ENCODE measurements at regions not wholly inside any gene's neighbourhood (a gene's known extent, or its start where the extent isn't known, plus 50 kb on each side); places are given as distances from the start of the nearest gene placed in this dataset.
"Not testable (repeated sequence)": the region's sequence is repeated elsewhere in the genome, so short reads cannot be mapped to it uniquely, and the experiment has no call there.

DNA sequence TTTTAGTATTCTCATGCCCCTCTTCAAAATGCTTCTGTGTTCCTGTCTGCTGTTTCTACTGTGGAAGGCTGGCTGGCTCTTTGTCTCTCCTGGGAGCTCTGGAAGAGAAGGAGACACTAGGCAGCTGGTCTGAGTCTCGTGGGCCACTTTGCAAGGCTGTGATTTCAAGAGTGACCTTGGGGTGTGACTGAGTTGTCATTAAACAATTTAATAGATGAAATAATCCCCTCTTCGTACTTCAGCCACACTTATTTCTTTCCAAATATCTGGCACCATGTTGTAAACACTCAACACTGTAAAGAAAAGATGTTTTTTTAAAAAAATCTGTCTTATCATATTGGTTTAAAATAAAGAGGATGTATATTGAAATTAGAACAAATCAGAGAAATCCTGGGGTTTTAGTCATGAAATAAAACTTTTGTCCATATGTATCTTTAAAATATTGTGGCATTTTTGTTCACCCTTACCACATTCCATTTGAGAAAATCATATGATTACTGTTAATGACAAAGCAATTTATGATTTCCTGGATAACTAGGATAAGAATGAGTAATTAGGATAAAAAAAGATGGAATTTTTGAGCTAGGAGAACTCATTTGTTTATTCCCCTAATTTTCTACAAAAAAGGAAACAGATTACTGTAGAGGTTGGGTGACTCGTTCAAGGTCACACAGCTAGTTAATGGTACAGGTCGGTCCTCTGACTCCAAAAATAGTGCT is 200.8 kb downstream of the MAT2B start:
- peak; percentile 88 for DNase-seq

DNA sequence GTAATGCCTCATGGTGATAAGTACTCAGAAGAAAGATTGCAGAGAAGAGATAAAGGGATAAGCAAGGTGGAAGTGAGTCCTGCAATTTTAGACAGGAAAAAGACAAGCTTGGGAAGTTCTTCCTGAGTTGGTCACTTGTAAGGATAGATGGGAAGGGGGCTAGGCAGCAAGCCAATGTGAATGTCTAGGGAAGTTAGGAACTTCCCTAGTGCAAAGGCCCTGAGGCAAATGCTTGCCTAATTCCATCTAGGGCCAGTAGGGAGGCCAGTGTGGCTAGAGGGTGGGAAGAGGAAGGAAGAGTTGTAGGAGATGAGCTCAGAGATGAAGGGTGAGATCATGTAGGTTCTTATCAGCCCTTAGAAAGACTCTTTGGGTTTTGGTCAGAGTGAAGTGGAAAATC is 206.6 kb downstream of the MAT2B start:
- no peak for DNase-seq

DNA sequence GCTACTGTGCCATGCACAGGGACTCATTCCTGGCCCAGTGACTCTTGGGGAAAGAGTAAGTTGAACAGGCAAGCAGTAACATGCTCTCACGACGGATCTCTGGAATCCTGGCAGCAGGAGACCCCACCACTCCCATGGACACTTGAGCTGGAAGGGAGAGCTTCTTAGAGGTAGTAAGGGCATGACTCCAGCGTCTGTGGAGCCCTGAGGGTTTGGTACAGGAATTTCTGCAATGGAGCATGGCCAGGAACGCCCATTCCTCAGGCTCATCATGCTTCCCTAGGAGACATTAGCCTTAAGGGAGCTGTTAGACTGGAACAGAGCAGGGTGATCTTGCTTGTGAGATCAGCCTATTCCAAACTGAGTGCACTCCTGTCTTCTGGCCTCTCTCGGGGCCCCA is 212.9 kb downstream of the MAT2B start:
- no peak for DNase-seq

DNA sequence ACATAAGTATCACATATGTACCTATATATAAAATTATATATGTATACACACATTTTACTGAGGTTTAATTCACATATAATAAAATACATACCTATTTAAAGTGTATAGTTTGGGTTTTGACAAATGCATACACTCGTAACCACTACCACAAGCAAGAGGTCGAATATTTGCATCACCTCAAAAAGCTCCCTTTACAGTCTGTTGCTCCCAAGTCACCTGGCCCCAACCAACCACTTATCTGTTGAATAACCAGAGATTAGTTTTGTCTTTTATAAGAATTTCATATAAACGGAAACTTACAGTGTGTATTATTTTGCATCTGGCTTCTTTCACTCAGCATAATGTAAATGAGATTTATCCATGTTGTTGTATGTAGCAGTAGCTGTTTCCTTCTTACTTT is 218.9 kb downstream of the MAT2B start:
- no peak for DNase-seq

- no peak for DNase-seq
Measured at GRCh38 chr5:163727028-163727427, 221.6 kb downstream of the MAT2B start.

- DNase-seq, result no peak
Measured at GRCh38 chr5:163730206-163730756, 224.9 kb downstream of the MAT2B start.

DNA sequence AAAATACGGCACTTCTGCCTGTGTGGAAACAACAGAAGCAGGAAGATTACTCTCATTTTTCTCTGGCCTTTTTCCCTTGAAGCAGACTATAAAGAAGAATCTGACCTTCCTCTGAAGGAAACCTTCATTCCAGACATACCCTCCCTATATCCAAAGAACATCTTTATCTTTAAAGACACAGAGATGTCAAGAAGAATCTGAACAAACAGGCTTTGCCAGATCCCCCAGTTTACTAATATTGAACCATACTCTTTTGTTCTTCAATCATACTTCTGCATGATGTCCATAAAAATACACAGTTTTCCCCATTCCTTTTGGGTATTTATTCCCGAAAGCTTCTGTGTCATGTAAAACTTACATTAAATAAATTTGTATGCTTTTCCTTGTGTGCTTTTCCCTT is 225.8 kb downstream of the MAT2B start:
- no peak for DNase-seq

- no peak for DNase-seq
Measured at GRCh38 chr5:163735069-163735468, 229.7 kb downstream of the MAT2B start.

DNA sequence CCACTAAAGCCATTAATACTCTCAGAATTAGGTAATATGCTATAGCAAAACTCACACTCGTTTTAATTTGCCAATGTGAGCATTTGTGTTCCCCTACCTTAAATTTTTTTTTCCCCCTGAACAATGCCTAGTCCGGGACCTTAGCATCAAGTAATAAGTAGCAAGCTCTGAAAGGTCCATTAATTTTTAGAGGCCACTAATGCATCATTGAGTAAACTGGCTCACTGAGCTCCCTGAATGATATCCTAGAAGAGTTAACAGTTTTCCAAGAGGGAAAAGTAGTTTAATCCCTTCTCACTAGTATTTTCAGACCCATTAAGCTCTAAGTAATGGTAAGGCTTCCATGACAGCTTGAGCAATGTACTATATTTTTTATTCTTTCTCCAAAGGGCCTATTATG is 242.2 kb downstream of the MAT2B start:
- no peak for DNase-seq

- DNase-seq, result no peak
Measured at GRCh38 chr5:163748934-163749333, 243.5 kb downstream of the MAT2B start.

GRCh38 chr5:163750415-163750814 is 245.0 kb downstream of the MAT2B start:
- DNase-seq, result not testable (repeated sequence)

DNA sequence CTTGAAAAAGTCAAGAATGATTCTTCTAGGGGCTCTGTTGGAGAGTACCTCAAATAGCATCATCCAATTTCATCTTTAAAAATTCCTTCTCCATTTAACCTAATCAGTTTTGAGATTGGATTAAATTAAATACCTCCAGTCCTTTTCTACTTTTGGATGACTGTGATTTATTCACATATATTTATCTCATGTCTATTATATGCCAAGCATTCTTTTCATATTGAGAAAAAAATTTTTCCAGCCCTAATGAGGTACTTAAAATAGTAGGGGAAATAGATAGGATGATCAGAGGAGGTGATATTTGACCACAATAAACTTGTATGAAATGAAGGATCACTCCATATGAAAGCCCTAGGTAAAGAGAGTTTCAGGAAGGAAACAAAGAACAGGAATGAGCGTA is 250.1 kb downstream of the MAT2B start:
- DNase-seq, result no peak

GRCh38 chr5:163756170-163756569 is 250.8 kb downstream of the MAT2B start:
- DNase-seq, result no peak

- DNase-seq, result no peak
Measured at GRCh38 chr5:163757344-163757743, 251.9 kb downstream of the MAT2B start.

DNA sequence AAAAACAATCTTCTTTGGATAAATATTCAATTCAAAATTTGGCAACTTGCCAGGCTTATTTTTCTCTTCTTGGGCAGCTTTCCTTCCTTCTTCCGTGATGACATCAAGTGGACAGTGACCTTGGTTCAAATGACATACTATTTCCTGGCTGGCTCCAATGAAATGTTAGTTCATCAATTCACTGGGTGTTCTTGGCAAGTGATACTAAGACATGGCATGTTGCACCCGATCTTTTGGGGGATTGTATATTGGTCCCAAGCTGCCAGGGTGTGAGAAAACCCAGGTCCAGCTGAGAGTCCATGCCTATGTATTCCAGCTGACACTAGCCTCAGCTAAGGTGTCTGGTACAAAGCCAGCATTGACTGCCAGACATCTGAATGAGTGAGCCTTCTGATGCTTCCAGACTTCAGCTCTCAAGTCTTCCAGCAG is 252.9 kb downstream of the MAT2B start:
- DNase-seq, result peak; percentile 24

GRCh38 chr5:163759000-163759704 is 253.7 kb downstream of the MAT2B start:
- DNase-seq, result no peak

DNA sequence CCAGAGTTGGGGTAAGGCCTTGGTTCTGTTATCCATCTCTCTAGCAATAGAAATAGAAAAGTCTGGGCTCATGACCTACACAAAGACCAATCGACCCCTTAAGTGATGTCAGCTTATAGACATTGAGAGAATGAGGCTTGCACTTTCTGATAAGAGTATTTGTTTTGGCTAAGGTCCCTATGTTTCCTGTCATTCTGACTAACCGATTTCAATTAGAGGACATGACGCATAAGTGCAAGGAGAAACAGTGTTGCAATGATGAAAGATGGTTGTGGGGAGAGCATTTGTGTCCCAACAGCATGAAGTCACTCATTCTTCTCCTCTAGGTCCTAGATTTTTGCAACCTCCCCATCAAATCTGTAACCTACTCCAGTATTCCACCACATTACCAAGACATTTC is 255.1 kb downstream of the MAT2B start:
- DNase-seq, result peak; percentile 89

DNA sequence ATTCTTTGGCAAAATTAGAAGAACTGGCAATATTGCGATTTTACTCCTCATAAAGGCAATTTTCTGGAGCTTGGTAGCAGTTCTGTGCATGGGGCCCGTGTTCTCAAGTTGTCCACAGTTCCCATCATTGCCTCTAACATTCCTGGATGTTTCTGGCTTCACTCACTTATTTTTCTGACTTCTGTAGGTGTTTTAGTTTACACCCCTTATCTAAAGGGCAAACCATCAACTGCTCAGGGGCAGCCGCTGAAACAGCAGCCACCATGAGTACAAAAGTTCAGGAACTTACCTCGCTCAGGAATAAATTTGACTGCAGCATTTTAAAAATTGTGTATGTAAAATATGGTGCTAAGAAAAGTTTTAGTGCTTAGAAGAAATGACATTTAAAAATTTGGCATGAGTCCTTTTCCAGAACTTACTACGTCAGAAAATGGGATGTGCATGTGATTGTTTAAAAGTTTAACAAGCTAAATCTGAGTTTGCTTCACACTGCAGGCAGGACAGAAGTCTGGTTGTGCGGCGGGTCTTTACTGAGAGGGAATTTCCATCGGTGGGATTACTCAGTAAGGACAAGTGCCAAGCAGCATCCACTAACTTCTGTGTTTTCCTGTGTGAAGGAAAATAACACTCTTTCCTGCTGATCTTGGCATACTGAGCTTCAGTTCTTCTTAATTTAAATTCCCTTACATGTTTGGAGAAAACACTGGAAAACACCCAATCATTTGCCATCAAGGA is 261.7 kb downstream of the MAT2B start:
- no peak for DNase-seq

DNA sequence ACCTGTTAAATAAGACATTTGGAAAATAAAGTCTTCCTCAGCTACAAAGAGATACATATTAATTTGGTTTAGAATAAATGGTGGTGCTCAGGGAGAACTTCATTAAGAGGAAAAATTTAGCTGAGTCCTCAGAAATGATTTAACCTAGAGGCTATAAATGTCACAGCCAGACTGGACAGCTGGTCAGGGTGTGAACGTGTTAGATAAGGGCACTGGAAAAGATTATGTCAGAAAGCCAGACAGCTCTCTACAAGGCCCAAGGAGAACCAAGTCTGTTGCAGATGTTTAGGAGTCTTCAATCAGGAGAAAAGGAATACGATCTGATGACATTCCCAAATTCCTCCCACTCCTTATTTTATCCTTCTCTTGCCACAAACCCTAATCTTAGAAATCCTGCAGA is 265.2 kb downstream of the MAT2B start:
- DNase-seq, result no peak

DNA sequence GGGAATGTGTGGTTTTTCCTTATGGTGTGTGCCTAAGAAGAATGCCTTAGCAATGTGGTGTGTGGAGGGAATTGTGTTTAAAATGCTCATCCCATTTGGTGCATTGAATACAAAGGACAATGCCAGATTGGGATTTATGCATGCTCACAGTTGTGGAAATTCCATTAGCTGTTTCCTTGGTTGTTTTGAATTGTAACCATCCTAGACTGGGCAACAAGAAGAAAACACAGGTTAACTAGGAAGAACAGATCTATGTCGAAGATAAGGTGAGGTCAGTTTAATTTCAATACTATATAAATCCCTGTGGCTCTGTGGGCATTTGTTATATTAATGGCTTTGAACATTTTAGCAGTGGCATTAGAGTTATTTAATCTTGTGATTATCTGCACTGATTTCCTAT is 266.8 kb downstream of the MAT2B start:
- DNase-seq, result peak; percentile 47

DNA sequence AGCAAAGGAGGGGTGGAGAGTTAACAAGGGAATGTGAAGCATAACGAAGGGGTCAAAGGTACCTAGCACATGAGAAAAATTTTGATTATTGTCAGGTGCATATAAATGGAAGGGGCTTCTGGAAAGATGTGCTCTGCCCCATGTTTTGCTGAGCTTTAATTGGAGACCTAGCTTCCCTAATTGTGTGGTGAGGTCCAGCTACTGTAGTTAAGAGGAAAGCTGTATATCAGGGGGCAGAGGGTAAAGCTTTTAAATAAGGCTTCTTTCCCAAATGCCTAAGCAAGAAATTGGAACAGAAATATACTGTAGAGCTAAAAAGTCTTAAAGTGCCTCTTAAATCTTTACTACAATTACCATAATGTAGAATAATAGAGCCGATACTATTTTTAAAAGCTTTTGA is 267.2 kb downstream of the MAT2B start:
- no peak for DNase-seq

DNA sequence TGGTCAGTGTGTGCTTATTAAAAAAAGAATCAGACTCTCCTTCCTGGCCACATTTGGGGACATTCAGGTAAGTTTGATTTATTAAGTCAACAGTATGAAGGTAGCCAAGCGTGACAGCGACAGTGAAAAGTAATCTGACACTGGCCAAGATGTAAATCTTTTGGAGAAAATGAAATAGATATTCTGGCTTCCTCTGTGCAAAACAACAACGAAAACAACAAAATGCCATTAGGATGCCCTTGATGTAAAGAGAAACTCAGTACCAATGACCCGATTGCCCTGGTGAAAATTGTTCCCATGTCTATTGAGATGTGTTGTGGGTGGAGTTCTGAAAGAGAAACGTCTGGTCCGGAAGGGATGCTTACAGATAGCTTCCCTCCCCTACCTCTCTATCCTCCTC is 267.8 kb downstream of the MAT2B start:
- no peak for DNase-seq

GRCh38 chr5:163789870-163790269 is 284.5 kb downstream of the MAT2B start:
- peak; percentile 57 for DNase-seq

All from fibroblast of skin of abdomen (primary cell).